ENCODE measurements at regions not wholly inside any gene's neighbourhood (a gene's known extent, or its start where the extent isn't known, plus 50 kb on each side); places are given as distances from the start of the nearest gene placed in this dataset.

DNA sequence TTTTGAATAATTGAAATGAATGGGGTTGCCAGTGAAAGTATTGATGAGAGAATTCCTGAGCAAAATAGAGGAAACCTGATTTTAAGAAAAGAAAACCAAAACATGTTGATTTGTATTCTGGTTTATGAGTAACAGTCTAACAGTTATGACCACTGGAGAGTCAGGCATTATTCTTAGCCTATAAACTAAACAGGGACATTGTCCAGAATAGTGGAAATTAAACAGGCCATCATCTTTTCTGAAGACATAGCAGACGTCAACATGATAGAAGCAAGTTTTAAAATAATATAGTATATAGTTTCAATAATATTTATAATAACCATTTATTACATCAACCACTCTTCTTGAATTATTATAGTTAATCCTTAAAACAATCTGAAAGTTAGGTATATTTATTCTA lies 178.3 kb upstream of the MPDZ start:
- DNase-seq (ENCODE audit: low read depth in 1 of 2, low spot score in 1 of 2), result no peak
- H3K27ac ChIP-seq (replicated peaks), result no peak overlapping the region
- TF ChIP-seq POLR2AphosphoS5 (IDR thresholded peaks at IDR 0.05; ENCODE audit: low read depth), result no peak
- TF ChIP-seq, protein P1, sequence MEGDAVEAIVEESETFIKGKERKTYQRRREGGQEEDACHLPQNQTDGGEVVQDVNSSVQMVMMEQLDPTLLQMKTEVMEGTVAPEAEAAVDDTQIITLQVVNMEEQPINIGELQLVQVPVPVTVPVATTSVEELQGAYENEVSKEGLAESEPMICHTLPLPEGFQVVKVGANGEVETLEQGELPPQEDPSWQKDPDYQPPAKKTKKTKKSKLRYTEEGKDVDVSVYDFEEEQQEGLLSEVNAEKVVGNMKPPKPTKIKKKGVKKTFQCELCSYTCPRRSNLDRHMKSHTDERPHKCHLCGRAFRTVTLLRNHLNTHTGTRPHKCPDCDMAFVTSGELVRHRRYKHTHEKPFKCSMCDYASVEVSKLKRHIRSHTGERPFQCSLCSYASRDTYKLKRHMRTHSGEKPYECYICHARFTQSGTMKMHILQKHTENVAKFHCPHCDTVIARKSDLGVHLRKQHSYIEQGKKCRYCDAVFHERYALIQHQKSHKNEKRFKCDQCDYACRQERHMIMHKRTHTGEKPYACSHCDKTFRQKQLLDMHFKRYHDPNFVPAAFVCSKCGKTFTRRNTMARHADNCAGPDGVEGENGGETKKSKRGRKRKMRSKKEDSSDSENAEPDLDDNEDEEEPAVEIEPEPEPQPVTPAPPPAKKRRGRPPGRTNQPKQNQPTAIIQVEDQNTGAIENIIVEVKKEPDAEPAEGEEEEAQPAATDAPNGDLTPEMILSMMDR (IDR thresholded peaks at IDR 0.05; ENCODE audit: insufficient read depth, low read length), result no peak
- no peak for TF ChIP-seq SPI1 (IDR thresholded peaks at IDR 0.05; ENCODE audit: borderline replicate concordance, low read depth)
- TF ChIP-seq, protein P2, sequence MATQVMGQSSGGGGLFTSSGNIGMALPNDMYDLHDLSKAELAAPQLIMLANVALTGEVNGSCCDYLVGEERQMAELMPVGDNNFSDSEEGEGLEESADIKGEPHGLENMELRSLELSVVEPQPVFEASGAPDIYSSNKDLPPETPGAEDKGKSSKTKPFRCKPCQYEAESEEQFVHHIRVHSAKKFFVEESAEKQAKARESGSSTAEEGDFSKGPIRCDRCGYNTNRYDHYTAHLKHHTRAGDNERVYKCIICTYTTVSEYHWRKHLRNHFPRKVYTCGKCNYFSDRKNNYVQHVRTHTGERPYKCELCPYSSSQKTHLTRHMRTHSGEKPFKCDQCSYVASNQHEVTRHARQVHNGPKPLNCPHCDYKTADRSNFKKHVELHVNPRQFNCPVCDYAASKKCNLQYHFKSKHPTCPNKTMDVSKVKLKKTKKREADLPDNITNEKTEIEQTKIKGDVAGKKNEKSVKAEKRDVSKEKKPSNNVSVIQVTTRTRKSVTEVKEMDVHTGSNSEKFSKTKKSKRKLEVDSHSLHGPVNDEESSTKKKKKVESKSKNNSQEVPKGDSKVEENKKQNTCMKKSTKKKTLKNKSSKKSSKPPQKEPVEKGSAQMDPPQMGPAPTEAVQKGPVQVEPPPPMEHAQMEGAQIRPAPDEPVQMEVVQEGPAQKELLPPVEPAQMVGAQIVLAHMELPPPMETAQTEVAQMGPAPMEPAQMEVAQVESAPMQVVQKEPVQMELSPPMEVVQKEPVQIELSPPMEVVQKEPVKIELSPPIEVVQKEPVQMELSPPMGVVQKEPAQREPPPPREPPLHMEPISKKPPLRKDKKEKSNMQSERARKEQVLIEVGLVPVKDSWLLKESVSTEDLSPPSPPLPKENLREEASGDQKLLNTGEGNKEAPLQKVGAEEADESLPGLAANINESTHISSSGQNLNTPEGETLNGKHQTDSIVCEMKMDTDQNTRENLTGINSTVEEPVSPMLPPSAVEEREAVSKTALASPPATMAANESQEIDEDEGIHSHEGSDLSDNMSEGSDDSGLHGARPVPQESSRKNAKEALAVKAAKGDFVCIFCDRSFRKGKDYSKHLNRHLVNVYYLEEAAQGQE (IDR thresholded peaks at IDR 0.05; ENCODE audit: insufficient replicate concordance, low read depth), result no peak
- TF ChIP-seq GABPA (IDR thresholded peaks at IDR 0.05; ENCODE audit: low read depth), result no peak
- H3K4me3 ChIP-seq (replicated peaks; ENCODE audit: insufficient read depth, low read length), result no peak overlapping the region
- no peaks in the 10 kb centered on the region for H3K27me3 ChIP-seq (ENCODE audit: insufficient read depth, poor library complexity, severe bottlenecking)

DNA sequence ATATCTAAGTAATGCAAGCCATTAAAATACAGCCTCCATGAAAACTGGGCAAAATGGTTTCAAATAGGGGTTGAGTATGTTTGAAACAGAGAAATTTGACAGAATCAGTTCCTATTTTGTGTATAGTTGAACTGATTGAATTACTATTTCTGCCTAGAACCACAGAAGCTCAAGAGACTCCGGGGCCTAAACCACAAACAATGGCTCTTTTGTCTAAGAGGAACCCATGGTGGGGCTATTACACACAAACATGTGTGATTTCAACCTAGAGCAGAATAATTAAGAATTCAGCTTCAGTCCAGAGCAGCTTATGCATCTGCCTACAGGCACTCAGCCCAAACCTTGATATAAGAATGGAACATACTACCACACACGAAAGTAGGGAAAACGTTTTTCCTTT lies 171.2 kb upstream of the MPDZ start:
- Histone ChIP-seq H3K27ac (replicated peaks) (no peak overlapping the region), H3K4me3 (replicated peaks; ENCODE audit: insufficient read depth, low read length) (no peak overlapping the region), H3K27me3 (ENCODE audit: insufficient read depth, poor library complexity, severe bottlenecking) (no peaks in the 10 kb centered on the region)
- DNase-seq (ENCODE audit: low read depth in 1 of 2, low spot score in 1 of 2), result no peak
- no peak for TF ChIP-seq GABPA (IDR thresholded peaks at IDR 0.05; ENCODE audit: low read depth)
- TF ChIP-seq, protein P1 (IDR thresholded peaks at IDR 0.05; ENCODE audit: insufficient read depth, low read length), result no peak
- no peak for TF ChIP-seq SPI1 (IDR thresholded peaks at IDR 0.05; ENCODE audit: borderline replicate concordance, low read depth)
- TF ChIP-seq POLR2AphosphoS5 (IDR thresholded peaks at IDR 0.05; ENCODE audit: low read depth), result no peak
- TF ChIP-seq, protein P2 (IDR thresholded peaks at IDR 0.05; ENCODE audit: insufficient replicate concordance, low read depth), result no peak

DNA sequence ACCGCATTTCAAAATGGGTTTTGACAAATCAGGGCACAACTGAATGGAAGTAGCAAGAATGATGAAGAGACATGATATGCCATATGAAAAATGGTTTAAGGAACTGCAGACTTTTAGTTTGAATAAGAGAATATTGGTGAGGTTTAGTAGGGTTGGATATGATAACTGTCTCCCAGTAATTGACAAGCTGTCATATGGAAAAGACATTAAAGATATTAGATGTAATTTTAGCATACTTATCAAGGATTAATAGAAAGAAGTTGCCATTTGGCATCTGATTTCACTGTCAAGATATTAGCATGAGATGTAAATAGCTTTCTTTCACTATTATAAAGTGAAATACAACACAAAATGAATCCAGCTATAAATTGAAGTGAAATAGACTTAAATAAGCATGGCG lies 169.0 kb upstream of the MPDZ start:
- DNase-seq (ENCODE audit: low read depth in 1 of 2, low spot score in 1 of 2), result no peak
- Histone ChIP-seq H3K27ac (replicated peaks) (no peak overlapping the region), H3K27me3 (ENCODE audit: insufficient read depth, poor library complexity, severe bottlenecking) (no peaks in the 10 kb centered on the region), H3K4me3 (replicated peaks; ENCODE audit: insufficient read depth, low read length) (no peak overlapping the region)
- TF ChIP-seq, protein P2 (IDR thresholded peaks at IDR 0.05; ENCODE audit: insufficient replicate concordance, low read depth), result no peak
- TF ChIP-seq GABPA (IDR thresholded peaks at IDR 0.05; ENCODE audit: low read depth) (no peak), SPI1 (IDR thresholded peaks at IDR 0.05; ENCODE audit: borderline replicate concordance, low read depth) (no peak), POLR2AphosphoS5 (IDR thresholded peaks at IDR 0.05; ENCODE audit: low read depth) (no peak)
- TF ChIP-seq, protein P1 (IDR thresholded peaks at IDR 0.05; ENCODE audit: insufficient read depth, low read length), result no peak
